Upper lobe of left lung (tissue), 6 donors: ENCODE measurements at regions not wholly inside any gene's neighbourhood (a gene's known extent, or its start where the extent isn't known, plus 50 kb on each side); places are given as distances from the start of the nearest gene placed in this dataset.

Experiments used
- ATAC-seq, 2 donors: fragments of 200-7000 bp; cut with Tn5 transposase; one replicate each; pipeline ENCODE4 v1.9.1; 2022; ENCODE audit warnings: mild to moderate bottlenecking in 2 of 2, moderate library complexity in 2 of 2; ENCODE audit not compliant: low FRiP score in 2 of 2
- DNase-seq, 2 donors: peaks; one replicate each; pipeline ENCODE4 v3.0.0-alpha.2; 2019 to 2020
- H3K27ac ChIP-seq, 4 donors: fragments of 200-600 bp; sonication (generic); one replicate each; pipeline ENCODE4 v1.5.1; 2016 to 2019
- H3K27me3 ChIP-seq, 4 donors: fragments of 200-600 bp; sonication (generic); one replicate each; pipeline ENCODE4 v1.5.1; 2017 to 2019
- H3K36me3 ChIP-seq, 4 donors: fragments of 200-600 bp; sonication (generic); one replicate each; pipeline ENCODE4 v1.5.1; 2016 to 2019
- H3K4me1 ChIP-seq, 4 donors: fragments of 200-600 bp; sonication (generic); one replicate each; pipeline ENCODE4 v1.5.1; 2018 to 2019
- H3K4me3 ChIP-seq, 4 donors: fragments of 200-600 bp; sonication (generic); one replicate each; pipeline ENCODE4 v1.5.1; 2017 to 2019; ENCODE audit warnings: mild to moderate bottlenecking in 2 of 4, moderate library complexity in 1 of 4
- H3K9me3 ChIP-seq, 4 donors: fragments of 200-600 bp; sonication (generic); one replicate each; pipeline ENCODE4 v1.5.1; 2018 to 2019
- CTCF ChIP-seq, 6 experiments: fragments of 450-650 bp in 4 of 6; fragments of 200-600 bp in 2 of 6; sonication (generic) in 2 of 6; IDR thresholded peaks; one replicate each; pipeline ENCODE4 v1.5.1; 2016 to 2019; ENCODE audit warnings: antibody characterized with exemption in 6 of 6
- EP300 ChIP-seq, 4 donors: sonication (generic); formaldehyde crosslinking; IDR thresholded peaks; one replicate each; pipeline ENCODE4 v1.5.1; 2017; ENCODE audit warnings: antibody characterized with exemption in 4 of 4, control low read depth in 2 of 4
- POLR2A ChIP-seq, 4 donors: fragments of 450-650 bp; IDR thresholded peaks; one replicate each; pipeline ENCODE4 v1.5.1; 2016 to 2017; ENCODE audit warnings: antibody characterized with exemption in 4 of 4, mild to moderate bottlenecking in 2 of 4
- POLR2AphosphoS5 ChIP-seq, 2 donors: sonication (generic); formaldehyde crosslinking; IDR thresholded peaks; one replicate each; pipeline ENCODE4 v1.5.1; 2017; ENCODE audit warnings: antibody characterized with exemption in 2 of 2
- WGBS, 2 donors: methylation state at CpG; one replicate each; pipeline ENCODE4 v1.1.5; 2017 to 2018; 5-methylcytosine and 5-hydroxymethylcytosine counted together
- donor health status: DM: no; HTN: no; CAD: no; lungs with moderate emphysema.
- donor health status: DM: no; HTN: yes; CAD: no; lungs with severe emphysema.

GRCh38 chr14:100408350-100409002 is 85.3 kb downstream of the SLC25A47 start:
- peak; percentile 29 to 42 for ATAC-seq
- WGBS, 2 donors = 71 to 91% methylated on average over 10 of the region's 10 CpGs
- Histone ChIP-seq H3K9me3 (no peaks in the 10 kb centered on the region), H3K27me3 (no peaks in the 10 kb centered on the region), H3K4me3 (no peak overlapping the region), H3K27ac (no peak overlapping the region), H3K4me1 (peaks cover 11 to 15% (median 12%) of the 10 kb centered on the region in 4 donors), H3K36me3 (no peaks in the 10 kb centered on the region)
- peak in 1 of 2 donors; percentile 70 for DNase-seq
- TF ChIP-seq POLR2A (IDR thresholded peaks at IDR 0.05) (no peak), EP300 (IDR thresholded peaks at IDR 0.05) (peak in 1 of 4 donors; percentile 31), CTCF (IDR thresholded peaks at IDR 0.05) (no peak), POLR2AphosphoS5 (IDR thresholded peaks at IDR 0.05) (no peak)

- Histone ChIP-seq H3K4me1 (peaks cover 11 to 15% (median 12%) of the 10 kb centered on the region in 4 donors), H3K4me3 (no peak overlapping the region), H3K36me3 (no peaks in the 10 kb centered on the region), H3K9me3 (no peaks in the 10 kb centered on the region), H3K27ac (no peak overlapping the region), H3K27me3 (no peaks in the 10 kb centered on the region)
- TF ChIP-seq POLR2A (IDR thresholded peaks at IDR 0.05) = no peak
- TF ChIP-seq EP300 (IDR thresholded peaks at IDR 0.05) = no peak
- TF ChIP-seq CTCF (IDR thresholded peaks at IDR 0.05) = no peak
- no peak for TF ChIP-seq POLR2AphosphoS5 (IDR thresholded peaks at IDR 0.05)
- ATAC-seq (no peak), DNase-seq (no peak)
- WGBS, 2 donors = 91% methylated on average over 6 of the region's 6 CpGs
Observed at GRCh38 chr14:100409003-100409360, 85.8 kb downstream of the SLC25A47 start.

- no peak for TF ChIP-seq CTCF (IDR thresholded peaks at IDR 0.05)
- no peak for TF ChIP-seq POLR2AphosphoS5 (IDR thresholded peaks at IDR 0.05)
- no peak for TF ChIP-seq EP300 (IDR thresholded peaks at IDR 0.05)
- TF ChIP-seq POLR2A (IDR thresholded peaks at IDR 0.05) = no peak
- WGBS, 2 donors = 77 to 82% methylated on average over 2 of the region's 2 CpGs
Observed at GRCh38 chr14:100409651-100410050, 86.5 kb downstream of the SLC25A47 start.

GRCh38 chr14:100410056-100410565 is 87.0 kb downstream of the SLC25A47 start:
- WGBS, 2 donors = 89 to 97% methylated on average over 8 of the region's 8 CpGs
- Histone ChIP-seq H3K36me3 (no peaks in the 10 kb centered on the region), H3K9me3 (no peaks in the 10 kb centered on the region), H3K27ac (no peak overlapping the region), H3K4me3 (no peak overlapping the region), H3K4me1 (peaks cover 11 to 15% (median 12%) of the 10 kb centered on the region in 4 donors), H3K27me3 (no peaks in the 10 kb centered on the region)
- no peak for TF ChIP-seq EP300 (IDR thresholded peaks at IDR 0.05)
- TF ChIP-seq POLR2AphosphoS5 (IDR thresholded peaks at IDR 0.05) = no peak
- no peak for TF ChIP-seq POLR2A (IDR thresholded peaks at IDR 0.05)
- no peak for TF ChIP-seq CTCF (IDR thresholded peaks at IDR 0.05)
- no peak for ATAC-seq
- no peak for DNase-seq

More at GRCh38 chr14:100409651-100410050, 86.5 kb downstream of the SLC25A47 start:
- DNase-seq (no peak), ATAC-seq (no peak)
- no peak overlapping the region for H3K27ac ChIP-seq
- peaks cover 11 to 15% (median 12%) of the 10 kb centered on the region in 4 donors for H3K4me1 ChIP-seq
- H3K9me3 ChIP-seq = no peaks in the 10 kb centered on the region
- H3K36me3 ChIP-seq = no peaks in the 10 kb centered on the region
- no peaks in the 10 kb centered on the region for H3K27me3 ChIP-seq
- no peak overlapping the region for H3K4me3 ChIP-seq

GRCh38 chr14:100413699-100414098 is 90.6 kb downstream of the SLC25A47 start:
- Histone ChIP-seq H3K4me3 (no peak overlapping the region), H3K4me1 (peaks cover 0 to 9% (median 0%) of the 10 kb centered on the region in 4 donors), H3K27ac (no peak overlapping the region), H3K36me3 (no peaks in the 10 kb centered on the region), H3K27me3 (no peaks in the 10 kb centered on the region), H3K9me3 (no peaks in the 10 kb centered on the region)
- TF ChIP-seq CTCF (IDR thresholded peaks at IDR 0.05) (no peak), POLR2A (IDR thresholded peaks at IDR 0.05) (no peak), EP300 (IDR thresholded peaks at IDR 0.05) (no peak), POLR2AphosphoS5 (IDR thresholded peaks at IDR 0.05) (no peak)
- no peak for DNase-seq
- ATAC-seq = no peak
- 94 to 96% methylated on average over 7 of the region's 7 CpGs for WGBS, 2 donors
